Esophagus squamous epithelium (tissue), 5 donors: ENCODE measurements at regions not wholly inside any gene's neighbourhood (a gene's known extent, or its start where the extent isn't known, plus 50 kb on each side); places are given as distances from the start of the nearest gene placed in this dataset.

Source experiments
- DNase-seq: peaks from one replicate; lab custom pipeline; 2025; lab: John Stamatoyannopoulos, UW
- H3K27ac ChIP-seq, 4 donors: fragments of 200-600 bp; sonication (generic); one replicate each; pipeline ENCODE4 v1.5.1; 2016 to 2019; ENCODE audit warnings: mild to moderate bottlenecking in 1 of 4
- H3K27me3 ChIP-seq, 4 donors: fragments of 200-600 bp; sonication (generic); 1 replicate in 3 of 4; 2 replicates in 1 of 4; pipeline versions ENCODE4 v1.5.1 to v1.6.0; 2017 to 2021; ENCODE audit warnings: antibody characterized with exemption in 1 of 4
- H3K36me3 ChIP-seq, 3 donors: fragments of 200-600 bp; sonication (generic); one replicate each; pipeline ENCODE4 v1.5.1; 2016 to 2019
- H3K4me1 ChIP-seq, 3 donors: fragments of 200-600 bp; sonication (generic); one replicate each; pipeline ENCODE4 v1.5.1; 2017 to 2019
- H3K4me3 ChIP-seq, 4 donors: fragments of 200-600 bp; sonication (generic); 1 replicate in 3 of 4; 2 replicates in 1 of 4; pipeline ENCODE4 v1.5.1; 2016 to 2019; ENCODE audit warnings: mild to moderate bottlenecking in 2 of 4, moderate library complexity in 1 of 4
- H3K9me3 ChIP-seq, 3 donors: fragments of 200-600 bp; sonication (generic); one replicate each; pipeline ENCODE4 v1.5.1; 2016 to 2019
- CTCF ChIP-seq, 6 experiments: fragments of 450-650 bp in 4 of 6; fragments of 200-600 bp in 2 of 6; sonication (generic) in 2 of 6; IDR thresholded peaks; one replicate each; pipeline ENCODE4 v1.5.1; 2016 to 2019; ENCODE audit warnings: antibody characterized with exemption in 6 of 6, mild to moderate bottlenecking in 4 of 6, moderate library complexity in 4 of 6
- POLR2A ChIP-seq, 4 donors: fragments of 450-650 bp; IDR thresholded peaks; one replicate each; pipeline ENCODE4 v1.6.1; 2017; ENCODE audit warnings: antibody characterized with exemption in 4 of 4, mild to moderate bottlenecking in 4 of 4, moderate library complexity in 3 of 4
- WGBS, 2 donors: methylation state at CpG; one replicate each; pipeline ENCODE4 v1.1.5; 2018; 5-methylcytosine and 5-hydroxymethylcytosine counted together
- intact Hi-C: fragments of 100-400 bp; cut with DNase I; formaldehyde crosslinking; loops from one replicate; pipeline ENCODE4 v1.15.0; 2022
- donor health status: DM: yes; HTN: yes; CAD: no.

- Histone ChIP-seq H3K36me3 (no peaks in the 10 kb centered on the region), H3K27ac (no peak overlapping the region), H3K4me3 (no peak overlapping the region), H3K4me1 (no peaks in the 10 kb centered on the region), H3K9me3 (no peaks in the 10 kb centered on the region), H3K27me3 (no peaks in the 10 kb centered on the region)
- 54 to 77% methylated on average over 2 to 3 of the region's 3 CpGs for WGBS, 2 donors
- intact Hi-C loops, result no loop called here
- TF ChIP-seq CTCF (IDR thresholded peaks at IDR 0.05) (no peak), POLR2A (IDR thresholded peaks at IDR 0.05) (no peak)
- DNase-seq, result no peak
These were observed 300.7 kb upstream of the MAGEC2 start for GRCh38 chrX:142505839-142506238.

GRCh38 chrX:142503967-142504643, 299.0 kb upstream of the MAGEC2 start:
- Histone ChIP-seq H3K27me3 (no peaks in the 10 kb centered on the region), H3K27ac (no peak overlapping the region), H3K4me3 (no peak overlapping the region), H3K9me3 (no peaks in the 10 kb centered on the region), H3K36me3 (no peaks in the 10 kb centered on the region), H3K4me1 (no peaks in the 10 kb centered on the region)
- no peak for DNase-seq
- intact Hi-C loops, result no loop called here
- 59 to 67% methylated on average over 5 of the region's 5 CpGs for WGBS, 2 donors
- TF ChIP-seq POLR2A (IDR thresholded peaks at IDR 0.05) (no peak), CTCF (IDR thresholded peaks at IDR 0.05) (no peak)

GRCh38 chrX:142502441-142502840, 297.4 kb upstream of the MAGEC2 start:
- intact Hi-C loops, result no loop called here
- WGBS, 2 donors, result 43 to 52% methylated on average over 2 of the region's 2 CpGs
- TF ChIP-seq POLR2A (IDR thresholded peaks at IDR 0.05) (no peak), CTCF (IDR thresholded peaks at IDR 0.05) (no peak)

GRCh38 chrX:142499992-142500391, 294.9 kb upstream of the MAGEC2 start:
- no peak for DNase-seq
- Histone ChIP-seq H3K9me3 (no peaks in the 10 kb centered on the region), H3K36me3 (no peaks in the 10 kb centered on the region), H3K27me3 (no peaks in the 10 kb centered on the region), H3K4me1 (no peaks in the 10 kb centered on the region), H3K27ac (no peak overlapping the region), H3K4me3 (no peak overlapping the region)
- 85 to 86% methylated on average over 3 of the region's 3 CpGs for WGBS, 2 donors
- intact Hi-C loops, result no loop called here
- no peak for TF ChIP-seq POLR2A (IDR thresholded peaks at IDR 0.05)
- no peak for TF ChIP-seq CTCF (IDR thresholded peaks at IDR 0.05)

More at GRCh38 chrX:142502441-142502840, 297.4 kb upstream of the MAGEC2 start:
- H3K27ac ChIP-seq, result no peak overlapping the region
- no peak for DNase-seq
- no peaks in the 10 kb centered on the region for H3K9me3 ChIP-seq
- H3K4me1 ChIP-seq, result no peaks in the 10 kb centered on the region
- H3K27me3 ChIP-seq, result no peaks in the 10 kb centered on the region
- no peaks in the 10 kb centered on the region for H3K36me3 ChIP-seq
- no peak overlapping the region for H3K4me3 ChIP-seq

GRCh38 chrX:142483965-142484364, 278.9 kb upstream of the MAGEC2 start:
- intact Hi-C loops, result no loop called here
- Histone ChIP-seq H3K9me3 (no peaks in the 10 kb centered on the region), H3K27me3 (no peaks in the 10 kb centered on the region), H3K36me3 (no peaks in the 10 kb centered on the region), H3K4me1 (no peaks in the 10 kb centered on the region), H3K27ac (no peak overlapping the region), H3K4me3 (no peak overlapping the region)
- TF ChIP-seq CTCF (IDR thresholded peaks at IDR 0.05) (no peak), POLR2A (IDR thresholded peaks at IDR 0.05) (no peak)
- DNase-seq, result no peak
- 26 to 53% methylated on average over 2 of the region's 2 CpGs for WGBS, 2 donors
